GM21825 (cell line): ENCODE measurements at regions not wholly inside any gene's neighbourhood (a gene's known extent, or its start where the extent isn't known, plus 50 kb on each side); places are given as distances from the start of the nearest gene placed in this dataset.

ENCODE experiments used
- ATAC-seq: cut with Tn5 transposase; IDR thresholded peaks from one replicate; pipeline ENCODE4 v1.9.1; 2021; ENCODE audit warnings: mild to moderate bottlenecking, moderate library complexity; ENCODE audit not compliant: unreplicated experiment

DNA sequence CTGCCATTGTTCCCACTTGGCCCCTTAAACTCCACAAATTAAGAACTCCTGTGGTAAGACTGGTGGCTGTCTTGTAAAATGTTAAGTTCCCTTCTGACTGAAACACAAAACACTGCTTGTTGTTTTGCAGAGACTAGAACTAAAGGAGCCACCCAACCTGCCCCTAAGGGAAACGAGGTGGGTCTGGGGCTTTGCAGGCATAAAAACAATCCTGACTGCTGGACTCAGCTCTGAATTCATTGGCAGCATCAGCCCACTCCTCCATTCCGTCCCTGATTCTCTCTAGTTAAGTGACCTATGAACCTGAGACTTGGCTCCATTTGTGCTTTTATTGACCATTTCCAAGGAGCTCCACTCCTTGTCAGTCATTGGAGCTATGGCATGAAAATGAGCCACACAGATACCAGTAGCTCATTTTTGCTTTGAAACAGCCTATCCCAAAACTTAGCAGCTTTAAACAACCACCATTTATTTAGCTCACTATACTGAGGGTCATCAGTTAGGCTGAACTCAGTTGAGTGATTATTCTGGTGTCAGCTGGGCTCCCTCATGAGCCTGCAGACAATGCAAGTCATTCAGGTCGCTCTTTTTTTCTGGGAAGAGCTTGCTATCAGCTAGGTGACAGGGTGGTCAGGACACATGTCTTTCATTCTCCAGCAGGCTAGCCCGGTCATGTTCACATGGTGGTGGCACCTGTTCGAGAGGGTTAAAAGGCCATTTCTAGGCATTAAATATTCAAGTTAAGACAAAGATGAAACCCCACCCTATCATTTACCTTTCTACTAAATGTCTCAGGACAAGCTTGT lies 175.1 kb upstream of the CTNNB1 start:
- no peak for ATAC-seq

DNA sequence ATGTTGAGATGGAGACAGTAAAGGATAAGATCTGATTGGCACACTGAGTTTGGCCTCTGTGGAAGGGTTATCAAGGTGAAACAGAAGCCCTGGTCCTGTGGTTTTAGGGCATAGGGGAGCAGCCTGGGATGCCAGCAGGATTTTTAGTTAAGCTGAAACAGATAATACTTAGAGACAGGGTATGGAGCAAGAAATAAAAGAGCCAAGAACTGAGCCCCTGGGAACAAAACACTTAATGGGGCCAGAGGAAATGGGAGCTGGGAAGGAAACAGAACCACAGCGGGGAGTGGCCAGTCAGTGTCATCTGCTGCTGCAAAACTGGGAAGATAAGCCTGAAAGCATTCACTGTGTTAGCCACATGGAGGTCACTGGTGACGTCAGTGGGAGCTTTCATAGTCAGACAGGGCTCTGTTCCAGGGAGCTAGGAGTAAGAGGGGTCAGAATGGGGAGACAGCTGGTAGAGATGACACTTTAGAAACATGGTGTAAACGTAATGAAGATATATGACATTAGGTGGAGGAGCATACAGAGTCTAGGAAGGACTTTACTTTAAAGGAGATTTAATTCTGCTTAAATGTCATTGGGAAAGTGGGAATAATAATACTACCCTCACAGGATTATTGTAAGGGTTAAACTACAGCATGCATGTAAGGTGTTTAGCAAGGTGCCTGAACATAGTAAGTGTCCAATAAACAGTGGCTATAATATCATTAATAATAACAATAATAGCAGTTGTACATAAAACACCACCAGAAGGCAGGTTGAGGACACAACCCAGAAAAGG lies 172.7 kb upstream of the CTNNB1 start:
- ATAC-seq, result no peak

- no peak for ATAC-seq
These were observed 169.9 kb upstream of the CTNNB1 start for GRCh38 chr3:41029356-41029755.

GRCh38 chr3:41030220-41030619 lies 169.1 kb upstream of the CTNNB1 start:
- ATAC-seq, result no peak

GRCh38 chr3:41031401-41031800 lies 167.9 kb upstream of the CTNNB1 start:
- ATAC-seq, result no peak

- no peak for ATAC-seq
These were observed 165.3 kb upstream of the CTNNB1 start for GRCh38 chr3:41033956-41034519.

DNA sequence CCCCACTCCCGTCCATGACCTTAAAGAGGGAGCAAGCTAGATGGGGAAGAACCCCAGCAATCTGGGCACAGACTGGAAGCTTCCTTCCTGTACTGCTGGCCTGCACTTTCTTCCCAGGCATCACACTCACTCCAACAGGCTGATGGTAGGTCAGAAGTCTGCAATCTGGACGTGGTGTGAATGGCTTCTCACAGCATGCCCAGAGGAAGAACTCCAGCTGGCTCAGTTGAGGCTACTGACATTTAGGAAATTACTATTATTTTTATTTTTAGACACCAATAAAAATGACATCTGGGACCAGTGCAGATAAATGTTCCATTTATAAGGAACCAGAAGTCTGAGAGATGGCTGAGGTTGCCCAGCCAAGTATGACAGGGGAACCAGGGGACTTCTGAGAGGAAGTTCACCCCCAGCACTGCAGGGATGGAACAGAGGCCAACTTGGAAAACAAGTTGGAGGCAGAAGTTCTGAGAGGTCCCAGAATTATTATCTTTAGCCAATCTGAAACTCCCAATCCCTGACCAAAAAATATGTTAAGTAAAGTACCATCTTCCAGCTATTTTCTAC lies 163.8 kb upstream of the CTNNB1 start:
- no peak for ATAC-seq

GRCh38 chr3:41037651-41038334 lies 161.5 kb upstream of the CTNNB1 start:
- no peak for ATAC-seq

GRCh38 chr3:41040256-41040655 lies 159.0 kb upstream of the CTNNB1 start:
- ATAC-seq, result no peak

DNA sequence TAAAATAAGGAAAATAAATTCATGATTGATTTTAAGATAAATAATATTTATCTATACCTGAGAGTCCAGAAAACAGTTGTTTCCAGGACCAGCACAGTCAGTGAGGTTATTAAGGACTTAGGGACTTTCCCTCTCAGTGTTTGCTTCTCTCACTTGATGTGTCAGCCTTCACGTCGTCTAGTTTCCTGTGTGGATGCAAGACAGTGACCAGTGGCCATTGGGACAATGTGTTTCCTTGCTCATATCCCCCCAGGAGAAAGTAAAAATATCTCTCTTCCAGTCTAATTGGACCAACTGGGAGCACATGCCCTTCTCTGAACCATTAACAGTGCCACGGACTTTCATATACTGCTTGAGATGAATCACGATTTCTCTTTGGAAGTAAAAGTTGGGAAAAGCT lies 157.8 kb upstream of the CTNNB1 start:
- no peak for ATAC-seq

GRCh38 chr3:41041899-41042298 lies 157.4 kb upstream of the CTNNB1 start:
- no peak for ATAC-seq

- ATAC-seq, result no peak
These were observed 154.8 kb upstream of the CTNNB1 start for GRCh38 chr3:41044523-41044922.

DNA sequence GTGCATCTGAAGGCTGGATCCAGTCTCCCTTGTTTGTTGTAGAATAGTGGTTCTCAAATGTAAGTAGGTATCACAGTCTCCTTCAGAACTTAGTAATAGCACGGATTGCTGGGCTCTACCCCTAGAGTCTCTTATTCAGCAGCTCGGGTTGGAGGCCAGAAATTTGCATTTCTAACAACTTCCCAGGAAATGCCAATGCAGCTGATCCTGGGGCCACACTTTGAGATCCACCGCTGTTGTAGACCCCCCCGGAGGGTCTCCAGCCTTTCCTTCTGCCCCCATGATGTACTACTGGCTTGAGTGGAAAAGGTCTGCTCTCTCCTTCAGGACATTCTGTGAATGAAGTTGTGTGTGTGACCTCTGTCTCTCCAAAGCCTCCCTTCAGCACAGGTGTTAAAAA lies 153.8 kb upstream of the CTNNB1 start:
- ATAC-seq, result no peak

GRCh38 chr3:41050144-41050543 lies 149.2 kb upstream of the CTNNB1 start:
- ATAC-seq, result no peak

GRCh38 chr3:41053220-41053619 lies 146.1 kb upstream of the CTNNB1 start:
- ATAC-seq, result no peak

DNA sequence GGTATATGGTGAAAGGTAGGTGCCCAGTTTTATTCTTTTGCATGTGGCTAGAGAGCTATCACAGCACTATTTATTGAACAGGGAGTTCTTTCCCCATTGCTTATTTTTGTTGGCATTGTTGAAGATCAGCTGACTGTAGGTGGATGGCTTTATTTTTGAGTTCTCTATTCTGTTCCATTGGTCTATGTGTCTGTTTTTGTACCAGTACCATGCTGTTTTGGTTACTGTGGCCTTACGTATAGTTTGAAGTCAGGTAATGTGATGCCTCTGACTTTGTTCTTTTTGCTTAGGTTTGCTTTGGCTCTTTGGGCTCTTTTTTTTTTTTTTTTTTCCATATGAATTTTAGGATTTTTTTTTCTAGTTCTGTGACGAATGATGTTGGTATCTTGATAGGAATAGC lies 139.2 kb upstream of the CTNNB1 start:
- ATAC-seq, result no peak

DNA sequence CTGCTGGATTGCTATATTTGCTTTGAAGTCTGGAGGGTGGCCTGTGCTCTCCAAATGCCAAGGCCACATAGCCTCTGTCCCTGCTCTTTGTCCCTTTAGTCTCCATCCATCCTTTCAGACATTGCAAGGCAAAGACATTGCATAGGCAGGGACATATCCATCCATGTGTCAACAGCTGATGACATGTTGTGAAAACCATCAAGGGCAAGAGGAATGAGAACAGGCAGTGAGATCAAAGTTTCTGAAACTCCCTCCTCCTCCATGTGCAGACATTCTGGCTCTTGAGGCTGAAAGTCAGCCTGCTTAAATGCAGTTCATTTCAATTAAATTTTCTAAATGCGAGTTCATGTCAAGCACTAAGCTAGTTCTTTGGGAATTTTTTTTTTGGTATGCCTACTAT lies 135.2 kb upstream of the CTNNB1 start:
- ATAC-seq, result no peak

- ATAC-seq, result no peak
These were observed 134.8 kb upstream of the CTNNB1 start for GRCh38 chr3:41064526-41064925.

DNA sequence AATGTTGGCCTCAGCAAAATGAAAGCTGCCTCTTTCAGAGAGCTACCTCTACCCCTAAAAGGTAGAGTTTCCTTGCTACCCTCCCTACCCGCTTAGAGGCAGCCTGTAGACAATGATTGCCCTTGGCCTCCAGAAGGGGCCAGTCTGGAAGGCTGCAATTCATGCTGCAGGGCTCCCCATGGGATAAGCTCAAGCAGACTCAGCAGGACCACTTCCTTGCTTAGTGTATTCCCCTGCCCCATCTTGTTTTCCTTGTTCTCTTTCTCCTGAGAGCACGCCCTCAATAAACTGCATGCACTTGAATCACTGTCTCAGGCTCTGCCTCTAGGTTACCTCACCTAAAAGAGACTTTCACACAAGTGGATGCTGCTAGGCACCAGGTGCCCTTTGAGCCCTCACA lies 134.0 kb upstream of the CTNNB1 start:
- ATAC-seq, result no peak

GRCh38 chr3:41073190-41073589 lies 126.1 kb upstream of the CTNNB1 start:
- ATAC-seq, result no peak

DNA sequence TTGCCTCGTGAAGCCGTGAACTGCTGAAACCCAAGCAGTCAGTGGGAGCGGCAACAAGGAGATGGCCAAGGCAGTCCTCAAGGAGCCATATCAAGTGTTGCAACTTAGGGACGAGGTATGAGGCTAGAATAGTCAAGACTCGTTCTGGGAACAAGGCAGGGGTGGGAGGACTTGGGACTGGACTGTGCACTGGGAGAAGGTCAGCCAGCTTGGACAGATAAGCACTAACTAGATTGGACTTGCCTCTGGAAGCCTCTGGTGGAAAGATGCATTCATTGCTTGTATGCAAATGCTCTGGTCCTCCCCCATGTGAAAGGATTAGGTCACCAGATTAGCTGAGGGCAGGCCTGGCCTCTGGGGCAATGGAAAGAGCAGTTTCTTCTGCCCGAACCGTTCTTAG lies 123.3 kb upstream of the CTNNB1 start:
- ATAC-seq, result no peak
